OCI-LY7 (cell line): ENCODE measurements at regions not wholly inside any gene's neighbourhood (a gene's known extent, or its start where the extent isn't known, plus 50 kb on each side); places are given as distances from the start of the nearest gene placed in this dataset.

Experiments used
- CTCF ChIP-seq: fragments of 200-600 bp; sonication (generic); conservative IDR thresholded peaks from 2 replicates; pipeline ENCODE4 v1.5.1; 2014; ENCODE audit warnings: mild to moderate bottlenecking, antibody characterized with exemption, low read length, moderate library complexity, mixed read lengths
- EZH2phosphoT487 ChIP-seq: fragments of 200-600 bp; sonication (generic); IDR thresholded peaks from 2 replicates; pipeline ENCODE4 v1.6.1; 2018; ENCODE audit warnings: low read depth, borderline replicate concordance, mild to moderate bottlenecking, mixed run types, antibody characterized with exemption, low read length, moderate library complexity, mixed read lengths

- TF ChIP-seq CTCF (no peak), EZH2phosphoT487 (no peak)
These were observed 137.9 kb upstream of the THBS2 start for GRCh38 chr6:169391473-169392071.
